HepG2 (cell line): ENCODE measurements at regions not wholly inside any gene's neighbourhood (a gene's known extent, or its start where the extent isn't known, plus 50 kb on each side); places are given as distances from the start of the nearest gene placed in this dataset.

ENCODE experiments used
- ATM ChIP-seq: fragments of 450-650 bp; IDR thresholded peaks from 2 replicates; pipeline ENCODE4 v1.7.1; 2017; ENCODE audit warnings: mild to moderate bottlenecking, borderline replicate concordance
- FOXO1 ChIP-seq: sonication (generic); formaldehyde crosslinking; IDR thresholded peaks from 2 replicates; pipeline ENCODE4 v1.4.0; 2020; ENCODE audit warnings: missing genetic modification reagents
- GATAD1 ChIP-seq: IDR thresholded peaks from 2 replicates; pipeline ENCODE4 v1.6.1; 2016; ENCODE audit warnings: missing genetic modification reagents, missing compliant biosample characterization
- HMG20B ChIP-seq: conservative IDR thresholded peaks from 2 replicates; pipeline ENCODE4 v1.6.1; 2016; ENCODE audit warnings: missing genetic modification reagents, missing compliant biosample characterization
- HNF1A ChIP-seq, 2 experiments: sonication (generic) in 1 of 2; formaldehyde crosslinking in 1 of 2; IDR thresholded peaks; 2 replicates each; pipeline versions ENCODE4 v1.4.0 to v1.6.1; 2016 to 2020; ENCODE audit warnings: borderline replicate concordance in 1 of 2, low read depth in 1 of 2, mild to moderate bottlenecking in 1 of 2, missing genetic modification reagents in 1 of 2
- MYC ChIP-seq: sonication (generic); formaldehyde crosslinking; IDR thresholded peaks from 2 replicates; pipeline ENCODE4 v1.9.0; 2021; ENCODE audit warnings: missing genetic modification reagents, borderline replicate concordance
- NR1H2 ChIP-seq: sonication (generic); formaldehyde crosslinking; IDR thresholded peaks from 2 replicates; pipeline ENCODE4 v1.8.1; 2022; ENCODE audit warnings: low read depth, missing genetic modification reagents, borderline replicate concordance
- POGZ ChIP-seq: sonication (generic); formaldehyde crosslinking; IDR thresholded peaks from 2 replicates; pipeline ENCODE4 v1.4.0; 2020; ENCODE audit warnings: mild to moderate bottlenecking, missing genetic modification reagents
- RARG ChIP-seq: sonication (generic); formaldehyde crosslinking; IDR thresholded peaks from 2 replicates; pipeline ENCODE4 v1.4.0; 2020; ENCODE audit warnings: low read depth, mild to moderate bottlenecking, missing genetic modification reagents
- SRF ChIP-seq: IDR thresholded peaks from 2 replicates; pipeline ENCODE4 v1.6.1; 2011; ENCODE audit warnings: mild to moderate bottlenecking, low read depth, low read length, moderate library complexity
- ZNF597 ChIP-seq: sonication (generic); formaldehyde crosslinking; IDR thresholded peaks from 2 replicates; pipeline ENCODE4 v1.5.0; 2020; ENCODE audit warnings: missing genetic modification reagents
- ZNF746 ChIP-seq: sonication (generic); formaldehyde crosslinking; IDR thresholded peaks from 2 replicates; pipeline ENCODE4 v1.8.0; 2022; ENCODE audit warnings: mild to moderate bottlenecking, missing genetic modification reagents
- ZNF761 ChIP-seq: sonication (generic); formaldehyde crosslinking; conservative IDR thresholded peaks from 2 replicates; pipeline ENCODE4 v1.4.0; 2020; ENCODE audit warnings: mild to moderate bottlenecking, missing genetic modification reagents
- TF ChIP-seq, protein P1 (sequence below): IDR thresholded peaks from 2 replicates; pipeline ENCODE4 v1.6.1; 2016; ENCODE audit warnings: low read depth, missing genetic modification reagents, missing compliant biosample characterization

- TF ChIP-seq HNF1A (IDR thresholded peaks at IDR 0.05; ENCODE audit: low read depth) (peak; percentile 87), HNF1A (CRISPR knock-in tag; IDR thresholded peaks at IDR 0.05; ENCODE audit: borderline replicate concordance) (peak; percentile 96), HMG20B (CRISPR knock-in tag) (peak; percentile 98), SRF (no peak), ZNF761 (CRISPR knock-in tag) (peak; percentile 82), NR1H2 (CRISPR knock-in tag) (peak; percentile 62; the same call in 1 of the 2 replicates), ZNF746 (CRISPR knock-in tag) (no peak), GATAD1 (CRISPR knock-in tag) (peak; percentile 52), POGZ (CRISPR knock-in tag) (peak; percentile 97), ATM (peak; percentile 82; the same call in 1 of the 2 replicates), RARG (CRISPR knock-in tag) (peak; percentile 6; the same call in 1 of the 2 replicates), FOXO1 (CRISPR knock-in tag) (peak; percentile 98), MYC (no peak), ZNF597 (CRISPR knock-in tag) (no peak)
- TF ChIP-seq, protein P1, sequence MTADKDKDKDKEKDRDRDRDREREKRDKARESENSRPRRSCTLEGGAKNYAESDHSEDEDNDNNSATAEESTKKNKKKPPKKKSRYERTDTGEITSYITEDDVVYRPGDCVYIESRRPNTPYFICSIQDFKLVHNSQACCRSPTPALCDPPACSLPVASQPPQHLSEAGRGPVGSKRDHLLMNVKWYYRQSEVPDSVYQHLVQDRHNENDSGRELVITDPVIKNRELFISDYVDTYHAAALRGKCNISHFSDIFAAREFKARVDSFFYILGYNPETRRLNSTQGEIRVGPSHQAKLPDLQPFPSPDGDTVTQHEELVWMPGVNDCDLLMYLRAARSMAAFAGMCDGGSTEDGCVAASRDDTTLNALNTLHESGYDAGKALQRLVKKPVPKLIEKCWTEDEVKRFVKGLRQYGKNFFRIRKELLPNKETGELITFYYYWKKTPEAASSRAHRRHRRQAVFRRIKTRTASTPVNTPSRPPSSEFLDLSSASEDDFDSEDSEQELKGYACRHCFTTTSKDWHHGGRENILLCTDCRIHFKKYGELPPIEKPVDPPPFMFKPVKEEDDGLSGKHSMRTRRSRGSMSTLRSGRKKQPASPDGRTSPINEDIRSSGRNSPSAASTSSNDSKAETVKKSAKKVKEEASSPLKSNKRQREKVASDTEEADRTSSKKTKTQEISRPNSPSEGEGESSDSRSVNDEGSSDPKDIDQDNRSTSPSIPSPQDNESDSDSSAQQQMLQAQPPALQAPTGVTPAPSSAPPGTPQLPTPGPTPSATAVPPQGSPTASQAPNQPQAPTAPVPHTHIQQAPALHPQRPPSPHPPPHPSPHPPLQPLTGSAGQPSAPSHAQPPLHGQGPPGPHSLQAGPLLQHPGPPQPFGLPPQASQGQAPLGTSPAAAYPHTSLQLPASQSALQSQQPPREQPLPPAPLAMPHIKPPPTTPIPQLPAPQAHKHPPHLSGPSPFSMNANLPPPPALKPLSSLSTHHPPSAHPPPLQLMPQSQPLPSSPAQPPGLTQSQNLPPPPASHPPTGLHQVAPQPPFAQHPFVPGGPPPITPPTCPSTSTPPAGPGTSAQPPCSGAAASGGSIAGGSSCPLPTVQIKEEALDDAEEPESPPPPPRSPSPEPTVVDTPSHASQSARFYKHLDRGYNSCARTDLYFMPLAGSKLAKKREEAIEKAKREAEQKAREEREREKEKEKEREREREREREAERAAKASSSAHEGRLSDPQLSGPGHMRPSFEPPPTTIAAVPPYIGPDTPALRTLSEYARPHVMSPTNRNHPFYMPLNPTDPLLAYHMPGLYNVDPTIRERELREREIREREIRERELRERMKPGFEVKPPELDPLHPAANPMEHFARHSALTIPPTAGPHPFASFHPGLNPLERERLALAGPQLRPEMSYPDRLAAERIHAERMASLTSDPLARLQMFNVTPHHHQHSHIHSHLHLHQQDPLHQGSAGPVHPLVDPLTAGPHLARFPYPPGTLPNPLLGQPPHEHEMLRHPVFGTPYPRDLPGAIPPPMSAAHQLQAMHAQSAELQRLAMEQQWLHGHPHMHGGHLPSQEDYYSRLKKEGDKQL (CRISPR knock-in tag): peak; percentile 99
Measured at GRCh38 chr14:23883684-23884540, 69.7 kb upstream of the DHRS4 start (continued).
